Middle frontal gyrus (tissue), 1 donor: ENCODE measurements at regions not wholly inside any gene's neighbourhood (a gene's known extent, or its start where the extent isn't known, plus 50 kb on each side); places are given as distances from the start of the nearest gene placed in this dataset.

Experiments used
- DNase-seq: peaks from one replicate; pipeline ENCODE4 v3.0.0-alpha.2; 2015; ENCODE audit warnings: low spot score; ENCODE audit errors: extremely low spot score

DNA sequence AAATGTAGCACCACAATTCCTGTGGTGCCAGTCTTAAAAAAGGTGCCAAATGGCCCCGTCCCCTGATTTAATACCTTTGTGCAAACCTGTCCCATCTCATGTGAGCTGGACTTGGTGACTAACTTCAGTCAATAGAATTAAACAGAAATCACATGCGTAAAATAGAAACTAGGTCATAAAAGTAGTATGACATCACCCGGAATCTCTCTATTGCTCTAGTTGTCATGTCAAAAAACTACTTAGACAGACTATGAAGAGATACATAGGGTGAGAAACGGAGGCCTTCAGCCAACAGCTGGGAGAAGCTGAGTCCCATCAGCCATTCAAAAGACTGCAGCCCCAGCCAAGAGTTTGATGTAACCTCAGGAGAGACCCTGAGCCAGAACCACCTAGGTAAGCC lies 293.5 kb upstream of the HS3ST1 start:
- no peak for DNase-seq

DNA sequence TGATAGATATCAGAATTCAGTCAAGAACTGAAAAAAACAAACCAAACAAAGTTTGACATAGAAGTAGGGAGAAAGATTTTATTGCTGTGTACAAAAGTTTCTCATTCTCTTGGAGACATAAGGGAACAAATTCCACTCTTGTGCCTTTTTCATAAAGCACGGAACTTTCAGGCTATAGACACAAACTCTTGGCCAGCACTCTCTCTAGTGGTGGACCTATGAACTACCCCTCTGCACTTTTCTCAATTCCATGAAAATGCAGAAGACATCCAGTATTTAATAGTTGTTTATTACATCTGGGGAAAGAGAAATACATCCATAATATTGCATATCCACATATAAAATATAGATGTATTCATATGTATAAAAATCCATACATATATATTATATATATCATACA lies 291.6 kb upstream of the HS3ST1 start:
- no peak for DNase-seq

DNA sequence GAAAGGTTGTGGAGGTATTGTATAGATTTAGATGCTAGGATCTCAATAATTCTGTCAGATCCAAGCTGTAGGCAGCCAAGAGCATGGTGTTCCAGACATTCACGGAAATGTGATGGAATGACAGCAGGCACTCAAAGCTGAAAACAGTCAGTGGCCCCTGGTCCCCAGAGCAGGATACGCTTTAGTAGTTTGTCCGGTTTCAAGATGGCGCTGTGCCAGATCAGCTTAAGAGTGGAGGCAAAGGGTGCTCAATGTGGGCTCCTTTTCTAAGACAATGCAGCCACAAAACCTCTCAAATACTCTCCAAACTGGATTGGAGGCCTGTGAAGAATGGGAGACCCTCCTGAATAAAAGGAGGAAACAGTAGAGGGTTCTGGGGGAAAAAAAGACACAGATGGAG lies 291.2 kb upstream of the HS3ST1 start:
- no peak for DNase-seq

DNA sequence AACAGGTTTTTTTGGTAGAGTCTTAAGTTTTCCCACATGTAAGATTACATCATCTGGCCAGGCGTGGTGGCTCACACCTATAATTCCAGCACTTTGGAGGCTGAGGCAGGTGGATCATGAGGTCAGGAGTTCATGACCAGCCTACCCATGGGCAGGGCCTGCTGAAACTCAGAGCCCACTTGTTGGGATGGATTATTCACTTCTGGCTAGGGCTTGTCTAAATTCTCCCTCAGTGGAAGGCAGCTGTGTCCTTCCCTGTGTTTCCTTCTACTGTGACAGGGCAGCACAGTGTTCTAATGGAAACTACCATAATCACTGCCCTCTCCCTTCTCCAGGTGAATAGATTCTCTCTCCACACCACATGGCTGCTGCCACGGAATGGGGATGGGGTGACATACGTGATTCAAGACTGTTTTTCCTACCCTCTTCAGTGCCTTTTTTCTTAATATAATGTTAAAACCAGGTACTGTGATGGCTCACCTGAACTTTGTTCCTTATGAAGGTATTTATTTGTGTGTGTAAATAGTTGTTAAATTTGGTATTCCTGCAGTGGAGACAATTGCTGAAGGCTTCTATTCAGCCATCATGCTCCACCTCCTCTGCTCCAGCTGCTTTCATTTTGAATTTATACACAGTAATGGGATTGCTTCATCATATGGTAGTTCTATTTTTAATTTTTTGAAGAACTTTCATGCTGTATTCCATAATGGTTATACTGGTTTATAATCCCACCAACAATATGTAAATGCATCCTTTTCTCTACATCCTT lies 287.2 kb upstream of the HS3ST1 start:
- no peak for DNase-seq

DNA sequence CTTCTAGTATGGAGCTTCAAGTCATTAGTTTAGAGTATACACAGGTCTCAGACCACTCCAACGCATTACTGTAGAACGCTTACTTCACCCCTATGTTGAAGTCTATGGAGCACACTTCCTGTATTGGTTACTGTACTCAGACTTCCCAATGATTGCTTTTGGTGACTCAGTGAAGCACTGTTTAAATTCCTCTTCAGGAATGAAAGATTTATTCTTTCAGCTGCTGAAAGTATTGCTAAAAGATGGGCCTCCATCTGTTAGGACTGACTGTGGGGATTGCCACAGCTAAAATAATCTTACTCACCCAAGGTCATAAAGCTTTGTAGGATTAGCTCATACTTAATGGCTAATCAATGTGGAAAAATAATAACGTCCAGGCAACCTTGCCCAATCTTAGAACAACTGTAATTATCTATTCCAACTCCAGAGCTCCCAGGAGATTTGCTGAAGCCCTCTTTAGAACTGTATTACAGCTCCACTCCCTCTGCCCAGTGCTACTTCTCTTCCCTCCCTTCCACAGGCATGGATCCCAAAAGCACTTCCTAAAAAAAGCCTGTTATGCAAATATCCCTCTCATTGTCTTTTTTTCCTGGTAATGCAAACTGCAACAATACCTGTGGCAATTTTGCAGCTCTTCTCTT lies 281.9 kb upstream of the HS3ST1 start:
- DNase-seq: no peak

DNA sequence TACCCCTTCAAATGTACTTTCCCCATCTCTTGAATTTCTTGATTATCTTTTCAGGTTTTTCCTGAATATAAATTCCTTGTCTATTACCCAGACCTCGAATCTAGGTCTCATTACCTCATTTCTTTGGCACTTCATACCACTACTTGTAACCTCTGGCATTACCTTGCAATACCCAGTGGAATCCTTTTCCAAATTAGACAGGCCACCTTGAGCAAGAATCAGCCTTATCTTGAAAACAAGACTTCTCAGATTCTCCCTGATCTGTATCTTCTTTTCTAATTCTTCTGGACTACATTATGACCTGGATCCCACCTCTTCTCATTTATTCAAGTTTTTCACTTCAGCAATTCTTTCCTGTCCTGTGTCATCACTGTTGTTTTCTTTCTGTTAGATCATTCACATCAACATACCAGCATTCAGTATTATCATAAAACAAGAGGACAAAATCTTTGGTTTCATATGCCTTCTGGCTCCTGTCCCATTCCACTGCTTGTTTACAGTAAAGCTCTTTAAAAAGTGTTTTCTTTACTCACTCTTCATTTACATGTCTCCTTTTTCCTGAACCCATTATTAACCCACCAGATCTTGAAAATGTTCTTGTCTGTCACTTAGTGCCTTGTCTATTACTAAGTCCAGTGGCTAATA lies 275.6 kb upstream of the HS3ST1 start:
- DNase-seq: no peak

DNA sequence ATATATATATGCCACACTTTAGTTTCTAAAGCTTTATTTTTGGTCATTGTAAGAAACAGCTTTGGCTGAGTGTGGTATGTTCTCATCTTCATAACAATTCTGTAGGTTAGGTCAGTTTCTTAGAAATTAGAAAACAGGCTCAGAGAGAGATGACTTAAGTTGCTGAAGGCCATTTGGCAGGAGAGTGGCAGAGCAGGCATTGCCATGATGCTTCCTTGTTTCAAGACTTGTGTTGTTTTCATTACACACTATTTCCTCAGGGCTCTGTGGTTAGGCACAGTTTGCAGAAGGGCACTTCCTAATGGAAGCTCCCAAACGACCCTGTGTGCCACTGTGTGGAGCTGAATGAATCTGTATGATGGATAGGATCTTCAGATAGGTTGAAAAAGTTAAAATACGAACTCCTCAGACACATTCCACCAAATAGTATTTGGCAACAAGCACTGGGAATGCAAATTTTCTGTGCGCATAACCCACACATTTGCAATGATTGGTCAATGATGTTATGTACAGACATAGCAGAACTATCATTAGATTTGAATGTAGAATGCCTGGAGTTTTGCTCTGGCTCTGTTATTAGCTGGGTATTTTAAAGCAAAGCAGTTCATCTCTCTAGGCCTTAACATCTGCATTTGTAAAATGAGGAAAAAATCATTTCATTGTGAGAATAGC lies 274.3 kb upstream of the HS3ST1 start:
- DNase-seq: no peak

DNA sequence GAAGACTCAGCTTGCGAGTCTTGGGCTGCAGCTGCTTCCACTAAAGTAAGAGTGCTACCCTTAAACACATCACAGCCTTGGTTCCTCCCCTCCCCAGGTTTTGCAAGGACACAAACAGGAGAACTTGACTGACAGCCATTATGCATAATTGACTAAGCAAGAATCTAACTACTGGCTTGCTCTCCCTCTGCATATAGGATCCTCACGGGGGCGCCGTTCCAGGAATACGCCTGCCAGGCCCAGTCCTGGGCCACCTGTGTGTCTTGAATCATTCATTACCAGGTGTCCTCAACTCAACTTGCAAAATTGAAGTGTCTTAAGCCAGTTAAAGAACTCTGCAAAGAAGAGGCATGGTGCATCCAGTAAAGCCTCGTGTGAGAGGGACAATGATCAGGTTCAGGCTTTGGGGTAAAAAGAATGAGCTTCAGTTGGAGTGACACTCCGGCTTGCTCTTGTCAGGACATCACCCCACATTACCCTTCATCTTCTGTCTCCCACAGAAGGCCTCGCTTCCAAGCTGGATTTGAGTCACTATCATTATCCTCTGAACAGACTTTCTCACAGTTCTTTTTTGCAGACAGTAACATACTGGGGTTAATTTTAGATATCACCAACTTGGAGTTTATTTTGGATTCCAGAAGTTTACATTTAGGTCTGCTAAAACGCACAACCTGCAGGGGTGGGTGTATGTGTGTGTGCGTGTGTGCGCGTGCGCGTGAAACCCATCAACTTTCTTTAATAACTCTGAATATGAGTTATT lies 273.5 kb upstream of the HS3ST1 start:
- DNase-seq: no peak

DNA sequence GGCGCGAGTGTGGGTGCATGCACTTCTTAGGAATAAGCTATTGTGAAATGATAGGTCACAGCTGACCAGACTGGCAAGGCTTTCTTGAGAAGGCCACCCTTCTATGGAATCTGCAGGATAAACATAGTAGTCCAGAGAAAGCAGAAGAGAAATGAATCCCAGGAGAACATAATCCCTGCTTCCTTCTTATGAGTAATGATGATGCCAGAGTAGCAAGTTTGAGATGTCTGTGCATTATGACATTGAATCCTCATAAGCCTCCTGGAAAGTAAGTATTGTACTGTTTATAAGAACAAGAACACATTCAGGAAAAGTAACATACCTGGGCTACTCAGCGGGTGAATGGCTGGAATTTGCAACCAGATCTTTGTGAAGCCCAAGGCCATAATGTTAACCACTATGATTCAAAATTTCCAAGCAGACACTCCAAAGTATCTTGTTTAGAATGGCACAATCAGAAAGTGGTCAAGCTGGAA lies 272.1 kb upstream of the HS3ST1 start:
- no peak for DNase-seq

DNA sequence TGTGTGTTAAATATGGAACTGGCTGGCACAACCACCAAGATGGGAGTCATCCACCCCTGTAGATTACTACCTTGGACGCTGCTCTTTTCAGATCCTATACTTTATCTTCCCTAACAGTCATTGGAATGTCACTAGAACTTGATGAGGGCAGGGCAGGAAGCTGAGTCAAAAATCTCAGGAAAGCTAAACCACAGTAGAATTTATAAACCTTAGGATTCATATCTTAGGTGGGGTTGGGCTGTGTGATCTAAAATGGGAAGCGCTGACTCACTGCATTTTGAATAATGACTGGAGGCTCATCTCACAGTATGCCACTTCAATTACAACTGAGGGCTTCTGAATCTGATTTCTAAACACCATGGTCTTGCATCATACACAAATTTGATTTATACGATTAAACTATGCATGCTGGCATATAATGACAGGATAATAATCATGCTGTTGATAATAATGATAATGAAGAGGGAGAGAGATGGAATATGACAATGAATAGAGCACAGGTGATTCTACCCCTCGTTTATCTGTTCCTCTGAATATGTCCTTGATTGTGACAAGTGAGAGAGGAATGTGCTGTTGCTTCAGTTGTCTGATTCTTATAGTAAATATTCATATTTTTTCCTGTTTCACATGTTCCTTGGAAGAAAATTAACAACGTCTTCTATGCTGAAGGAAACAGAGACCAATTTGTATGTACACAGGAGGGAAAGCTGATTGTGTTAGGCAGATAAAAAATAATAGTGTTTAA lies 270.3 kb upstream of the HS3ST1 start:
- no peak for DNase-seq

DNA sequence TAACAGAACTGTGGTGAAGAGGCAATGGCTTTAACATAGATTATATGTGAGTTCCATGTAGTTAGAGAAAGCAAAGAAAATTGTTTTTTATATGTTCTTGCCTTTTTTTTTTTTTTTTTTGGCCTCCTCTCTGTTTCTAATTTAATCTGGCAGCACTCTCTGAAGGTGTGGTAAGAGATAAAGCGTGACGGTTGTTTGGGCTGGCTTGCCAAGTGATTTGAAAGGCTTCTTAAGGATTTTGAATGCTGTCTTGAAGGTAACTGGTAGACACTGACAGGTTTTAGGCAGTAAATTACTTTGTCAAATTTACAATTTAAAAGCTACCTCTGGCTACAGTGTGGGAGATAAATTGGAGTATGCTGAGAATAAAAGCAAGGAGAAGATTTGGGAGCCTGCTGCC lies 269.3 kb upstream of the HS3ST1 start:
- DNase-seq: no peak

DNA sequence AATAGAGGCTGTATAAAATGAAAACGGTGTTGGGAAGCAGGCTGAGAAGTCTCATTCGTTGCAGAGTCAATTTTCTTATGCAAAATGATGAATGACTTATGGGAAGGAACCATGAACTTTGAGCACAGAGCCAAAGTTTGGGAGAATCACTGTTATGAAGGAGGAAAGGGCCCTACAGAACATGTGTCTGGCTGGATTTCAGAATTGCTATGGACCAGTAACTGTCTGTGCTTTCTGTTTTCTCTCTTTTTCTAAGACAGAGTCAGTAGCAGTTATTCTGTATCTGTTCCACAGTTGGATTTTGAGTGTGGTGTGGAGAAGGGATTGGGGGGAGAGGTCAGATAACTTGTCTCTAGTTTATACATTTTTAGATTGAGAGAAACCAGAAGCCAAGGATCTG lies 265.0 kb upstream of the HS3ST1 start:
- DNase-seq: no peak

DNA sequence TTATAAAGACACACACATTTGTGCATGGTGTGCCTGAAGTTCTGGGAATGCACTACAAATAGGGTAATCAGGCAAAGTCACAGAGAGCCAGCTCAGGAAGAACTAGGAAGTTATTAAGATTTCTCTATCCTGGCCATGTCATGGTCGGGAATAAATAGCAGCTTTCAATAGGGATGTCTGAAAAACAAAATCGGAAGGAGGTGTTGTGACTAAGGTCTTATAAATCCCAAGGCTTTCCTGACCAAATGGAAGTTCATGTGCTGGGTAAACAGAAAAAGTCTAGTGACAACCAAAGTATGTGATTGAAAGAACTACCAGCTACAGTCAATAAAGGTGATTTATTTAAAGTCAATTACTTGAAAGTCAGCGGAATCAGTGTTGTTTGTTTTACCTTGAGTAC lies 262.5 kb upstream of the HS3ST1 start:
- DNase-seq: no peak

DNA sequence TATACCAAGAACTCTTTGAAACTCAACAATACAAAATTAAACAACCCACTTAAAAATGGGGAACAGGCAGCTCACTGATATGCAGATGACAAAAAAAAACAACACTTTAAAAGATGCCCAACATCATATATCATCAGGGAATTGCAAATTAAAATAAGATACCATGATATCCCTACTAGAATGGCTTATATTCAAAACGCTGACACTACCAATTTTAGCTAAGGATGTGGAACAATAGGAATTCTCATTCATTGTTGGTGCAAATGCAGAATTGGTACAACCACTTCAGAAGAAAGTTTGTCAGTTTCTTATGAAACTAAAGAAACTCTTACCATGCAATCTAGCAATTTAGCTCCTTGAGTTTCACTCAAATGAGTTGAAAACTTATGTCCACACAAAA lies 259.0 kb upstream of the HS3ST1 start:
- no peak for DNase-seq

DNA sequence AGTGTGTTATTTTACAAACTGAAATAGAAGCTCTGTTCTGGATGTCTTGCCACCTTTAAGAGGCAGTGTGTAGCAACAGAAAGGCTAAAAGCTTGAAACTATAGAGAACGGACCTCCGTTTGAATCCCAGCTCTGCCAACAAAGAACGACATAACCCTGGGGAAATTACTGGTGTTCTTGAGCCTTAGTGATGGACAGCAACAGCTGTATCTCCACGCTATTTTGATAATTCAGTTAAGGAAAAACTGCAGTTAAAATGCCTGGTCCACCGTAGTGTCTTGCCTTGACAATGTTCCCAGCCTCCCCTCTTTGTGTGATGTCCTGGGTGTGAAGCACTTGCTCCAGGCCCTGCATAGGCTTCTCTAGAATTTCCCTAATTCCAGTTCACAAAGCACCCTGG lies 256.8 kb upstream of the HS3ST1 start:
- DNase-seq: no peak

DNA sequence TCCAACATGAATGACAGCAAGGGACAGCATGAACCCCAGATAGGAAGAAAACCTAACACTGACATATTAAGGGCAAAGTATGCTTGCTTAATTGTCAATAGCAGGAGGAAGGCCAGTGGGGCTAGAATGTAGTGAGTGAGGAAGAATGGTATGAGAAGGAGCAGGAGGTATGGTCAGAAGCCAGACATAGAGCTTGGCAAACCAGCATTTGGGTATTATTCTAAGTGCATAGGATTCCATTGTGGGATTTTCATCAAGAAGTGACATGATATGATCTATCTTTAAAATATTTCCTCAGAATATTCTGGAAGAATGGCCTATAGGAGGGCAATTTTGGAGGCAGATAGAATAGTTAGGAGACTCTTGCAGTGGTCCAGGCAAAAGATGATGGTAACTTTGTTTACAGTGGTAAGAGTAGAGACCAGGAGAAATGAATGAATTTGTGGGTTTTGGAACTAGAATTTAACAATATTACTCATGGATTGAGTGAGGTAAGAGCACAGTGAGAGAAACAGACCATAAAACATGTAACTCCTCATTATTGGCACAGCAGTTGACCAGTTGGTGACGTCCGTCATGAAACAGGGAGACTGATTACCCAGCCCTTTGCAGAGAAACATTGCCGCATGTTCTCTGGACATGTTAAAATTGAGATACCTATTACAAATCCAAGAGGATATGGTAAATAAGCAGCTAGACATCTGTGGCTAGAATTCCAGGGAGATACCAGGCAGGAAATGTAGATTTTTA lies 246.5 kb upstream of the HS3ST1 start:
- DNase-seq: no peak

DNA sequence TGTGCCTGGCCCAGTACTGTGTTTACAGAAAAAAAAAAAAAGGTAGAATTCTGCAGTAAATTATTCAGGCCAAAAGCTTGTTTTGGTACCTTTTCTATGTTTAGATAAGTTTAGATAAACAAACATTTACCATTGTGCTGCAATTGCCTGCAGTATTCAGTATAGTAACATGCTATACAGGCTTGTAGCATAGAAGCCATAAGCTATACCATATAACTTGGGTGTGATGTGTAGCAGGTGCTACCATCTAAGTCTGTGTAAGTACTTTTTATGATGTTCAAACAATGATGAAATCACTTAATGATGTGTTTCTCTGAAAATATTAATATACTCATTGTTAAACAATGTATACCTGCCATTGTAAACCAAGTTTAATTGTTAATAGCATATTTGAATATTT lies 241.6 kb upstream of the HS3ST1 start:
- no peak for DNase-seq

DNA sequence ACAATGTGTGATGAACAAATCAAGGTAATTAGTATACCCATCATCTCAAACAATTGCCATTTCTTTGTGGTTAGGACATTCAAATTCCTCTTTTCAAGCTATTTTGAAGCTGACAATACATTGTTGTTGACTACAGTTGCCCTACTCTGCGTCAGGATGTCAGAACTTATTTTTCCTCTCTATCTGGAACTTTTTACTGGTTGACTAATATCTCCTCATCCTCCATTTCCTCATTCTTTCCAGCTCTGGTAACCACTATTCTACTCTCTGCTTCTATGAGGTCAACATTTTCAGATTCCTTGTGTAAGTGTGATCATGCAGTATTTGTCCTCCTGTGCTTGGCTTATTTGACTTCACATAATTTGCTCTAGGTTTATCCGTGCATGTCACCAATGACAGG lies 240.5 kb upstream of the HS3ST1 start:
- no peak for DNase-seq

DNA sequence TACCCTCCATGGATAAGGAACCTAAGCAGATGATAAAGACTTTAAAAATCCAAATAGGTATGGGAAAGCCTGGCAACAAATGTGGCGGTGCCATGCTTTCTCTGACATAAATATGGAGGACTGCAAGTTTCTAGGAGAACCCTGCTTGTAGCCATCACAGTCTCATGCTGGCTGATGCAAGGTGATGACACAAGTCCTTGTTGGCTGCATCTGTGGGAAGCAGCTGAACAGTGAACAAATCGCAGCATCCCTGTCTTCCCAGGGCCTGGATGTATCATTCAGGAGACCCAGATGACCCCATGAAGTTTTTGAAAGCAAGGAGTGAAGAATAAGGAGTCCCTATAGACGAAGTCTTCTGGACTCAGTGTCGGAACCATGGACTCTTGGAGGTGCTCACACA lies 234.4 kb upstream of the HS3ST1 start:
- no peak for DNase-seq
